Osteocyte (in vitro differentiated cells): ENCODE measurements at regions not wholly inside any gene's neighbourhood (a gene's known extent, or its start where the extent isn't known, plus 50 kb on each side); places are given as distances from the start of the nearest gene placed in this dataset.
"Not testable (repeated sequence)": the region's sequence is repeated elsewhere in the genome, so short reads cannot be mapped to it uniquely, and the experiment has no call there.

Experiments
- DNase-seq: peaks from one replicate; pipeline ENCODE4 v3.0.0; 2021; ENCODE audit warnings: mixed read lengths; ENCODE audit not compliant: unreplicated experiment; ENCODE audit errors: extremely low spot score
- H3K27ac Mint-ChIP-seq: one replicate; pipeline ENCODE4 v1.8.0; 2021; ENCODE audit warnings: mild to moderate bottlenecking, mixed read lengths; ENCODE audit not compliant: unreplicated experiment
- H3K27me3 Mint-ChIP-seq: one replicate; pipeline ENCODE4 v1.8.0; 2021; ENCODE audit warnings: mixed read lengths; ENCODE audit not compliant: unreplicated experiment
- H3K36me3 Mint-ChIP-seq: one replicate; pipeline ENCODE4 v1.8.0; 2021; ENCODE audit warnings: mixed read lengths; ENCODE audit not compliant: unreplicated experiment
- H3K4me1 Mint-ChIP-seq: one replicate; pipeline ENCODE4 v1.8.0; 2021; ENCODE audit warnings: mixed read lengths; ENCODE audit not compliant: unreplicated experiment
- H3K4me3 Mint-ChIP-seq: one replicate; pipeline ENCODE4 v1.8.0; 2021; ENCODE audit warnings: mild to moderate bottlenecking, moderate library complexity, mixed read lengths; ENCODE audit not compliant: unreplicated experiment
- H3K9me3 Mint-ChIP-seq: one replicate; pipeline ENCODE4 v1.8.0; 2021; ENCODE audit warnings: mixed read lengths; ENCODE audit not compliant: unreplicated experiment
- TF ChIP-seq, protein P1 (sequence below): fragments of 200-600 bp; sonication (generic); IDR thresholded peaks from 2 replicates; pipeline ENCODE4 v1.5.0; 2021; ENCODE audit warnings: antibody characterized with exemption, mild to moderate bottlenecking, moderate library complexity

DNA sequence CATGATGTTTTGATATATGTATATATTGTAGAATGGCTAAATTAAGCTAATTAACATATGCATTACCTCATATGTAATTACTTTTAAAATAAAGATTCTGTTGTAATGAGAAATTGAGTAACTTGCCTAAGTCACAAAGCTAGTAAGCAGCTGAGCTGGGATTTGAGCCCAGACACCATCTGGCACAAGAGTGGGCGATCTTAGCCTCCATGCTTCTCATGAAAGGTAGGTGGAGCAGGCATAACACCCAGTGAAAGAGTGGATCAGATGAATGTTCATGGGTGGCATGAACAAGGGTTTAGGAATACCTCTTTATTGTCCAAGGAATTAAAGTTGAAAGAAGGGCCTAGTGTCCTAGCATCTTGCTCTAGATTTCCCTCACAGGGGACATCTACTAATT lies 365.4 kb downstream of the TFAP2B start:
- H3K9me3 Mint-ChIP-seq: no peaks in the 10 kb centered on the region

DNA sequence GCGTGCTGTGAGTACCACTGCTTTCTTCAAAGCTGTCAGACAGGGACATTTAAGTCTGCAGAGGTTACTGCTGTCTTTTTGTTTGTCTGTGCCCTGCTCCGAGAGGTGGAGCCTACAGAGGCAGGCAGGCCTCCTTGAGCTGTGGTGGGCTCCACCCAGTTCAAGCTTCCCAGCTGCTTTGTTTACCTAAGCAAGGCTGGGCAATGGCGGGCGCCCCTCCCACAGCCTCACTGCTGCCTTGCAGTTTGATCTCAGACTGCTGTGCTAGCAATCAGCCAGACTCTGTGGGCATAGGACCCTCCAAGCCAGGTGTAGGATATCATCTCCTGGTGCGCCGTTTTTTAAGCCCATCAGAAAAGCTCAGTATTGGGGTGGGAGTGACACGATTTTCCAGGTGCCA lies 374.5 kb downstream of the TFAP2B start:
- H3K4me1 Mint-ChIP-seq, H3K36me3 Mint-ChIP-seq: not testable (repeated sequence)

More for the DNA sequence above, 365.4 kb downstream of the TFAP2B start:
- peaks cover 2% of the 10 kb centered on the region for H3K27me3 Mint-ChIP-seq
- DNase-seq: no peak
- no peaks in the 10 kb centered on the region for H3K36me3 Mint-ChIP-seq
- H3K4me3 Mint-ChIP-seq: no peak overlapping the region
- H3K27ac Mint-ChIP-seq: no peak overlapping the region
- TF ChIP-seq, protein P1, sequence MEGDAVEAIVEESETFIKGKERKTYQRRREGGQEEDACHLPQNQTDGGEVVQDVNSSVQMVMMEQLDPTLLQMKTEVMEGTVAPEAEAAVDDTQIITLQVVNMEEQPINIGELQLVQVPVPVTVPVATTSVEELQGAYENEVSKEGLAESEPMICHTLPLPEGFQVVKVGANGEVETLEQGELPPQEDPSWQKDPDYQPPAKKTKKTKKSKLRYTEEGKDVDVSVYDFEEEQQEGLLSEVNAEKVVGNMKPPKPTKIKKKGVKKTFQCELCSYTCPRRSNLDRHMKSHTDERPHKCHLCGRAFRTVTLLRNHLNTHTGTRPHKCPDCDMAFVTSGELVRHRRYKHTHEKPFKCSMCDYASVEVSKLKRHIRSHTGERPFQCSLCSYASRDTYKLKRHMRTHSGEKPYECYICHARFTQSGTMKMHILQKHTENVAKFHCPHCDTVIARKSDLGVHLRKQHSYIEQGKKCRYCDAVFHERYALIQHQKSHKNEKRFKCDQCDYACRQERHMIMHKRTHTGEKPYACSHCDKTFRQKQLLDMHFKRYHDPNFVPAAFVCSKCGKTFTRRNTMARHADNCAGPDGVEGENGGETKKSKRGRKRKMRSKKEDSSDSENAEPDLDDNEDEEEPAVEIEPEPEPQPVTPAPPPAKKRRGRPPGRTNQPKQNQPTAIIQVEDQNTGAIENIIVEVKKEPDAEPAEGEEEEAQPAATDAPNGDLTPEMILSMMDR: no peak
- no peaks in the 10 kb centered on the region for H3K4me1 Mint-ChIP-seq

DNA sequence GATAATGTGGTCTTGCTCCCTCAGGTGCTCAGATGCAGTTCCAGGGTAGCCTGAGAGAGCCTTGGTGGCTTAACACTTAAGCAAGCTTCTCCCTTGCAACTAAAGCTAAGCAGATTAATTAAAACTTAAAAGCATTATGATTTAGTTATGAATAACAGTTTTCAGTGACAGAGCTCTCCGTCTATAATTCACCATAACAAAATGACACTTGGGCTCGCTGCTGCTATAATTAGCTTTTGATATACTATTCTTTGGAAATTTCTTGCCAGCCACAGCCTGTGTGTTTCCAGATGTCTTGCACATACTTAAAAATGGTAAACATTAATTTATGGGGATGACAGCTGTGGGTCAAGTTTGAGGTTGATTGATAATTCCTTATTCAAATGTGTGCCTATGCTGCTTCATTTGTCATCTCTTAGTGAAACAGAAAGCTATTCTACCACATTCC lies 380.5 kb downstream of the TFAP2B start:
- Mint-ChIP-seq H3K4me3 (no peak overlapping the region), H3K27me3 (no peaks in the 10 kb centered on the region), H3K27ac (no peak overlapping the region), H3K9me3 (no peaks in the 10 kb centered on the region), H3K36me3 (no peaks in the 10 kb centered on the region), H3K4me1 (no peaks in the 10 kb centered on the region)
- DNase-seq: no peak
- TF ChIP-seq, protein P1: no peak

More for the DNA sequence above, 374.5 kb downstream of the TFAP2B start:
- DNase-seq, H3K27ac Mint-ChIP-seq, H3K27me3 Mint-ChIP-seq, H3K4me3 Mint-ChIP-seq: not testable (repeated sequence)
- peaks cover 12% of the 10 kb centered on the region for H3K9me3 Mint-ChIP-seq

DNA sequence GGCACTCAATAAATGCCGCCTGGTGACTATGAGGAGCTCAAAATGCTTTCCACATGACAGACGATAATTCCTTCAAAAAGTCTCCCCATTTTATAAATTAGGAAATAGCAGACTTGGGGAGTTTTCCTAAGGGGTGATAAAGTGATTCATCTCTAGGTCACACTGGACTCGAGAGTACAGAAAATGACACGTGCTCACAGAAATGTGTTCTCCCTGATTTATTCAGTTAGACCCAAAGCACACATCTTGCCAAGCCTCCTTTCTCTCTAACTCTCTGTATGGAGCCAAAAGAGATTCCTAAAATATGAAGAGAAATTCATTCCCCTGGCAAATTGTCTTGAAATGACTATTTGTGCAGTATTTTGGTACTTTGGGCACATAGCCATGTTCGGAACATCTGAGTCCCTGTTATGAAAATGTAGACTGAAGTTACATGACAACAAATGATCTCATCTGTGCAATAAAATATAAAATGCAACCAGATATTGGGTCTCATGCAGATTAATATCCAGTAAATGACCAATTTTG lies 381.1 kb downstream of the TFAP2B start:
- no peaks in the 10 kb centered on the region for H3K36me3 Mint-ChIP-seq

DNA sequence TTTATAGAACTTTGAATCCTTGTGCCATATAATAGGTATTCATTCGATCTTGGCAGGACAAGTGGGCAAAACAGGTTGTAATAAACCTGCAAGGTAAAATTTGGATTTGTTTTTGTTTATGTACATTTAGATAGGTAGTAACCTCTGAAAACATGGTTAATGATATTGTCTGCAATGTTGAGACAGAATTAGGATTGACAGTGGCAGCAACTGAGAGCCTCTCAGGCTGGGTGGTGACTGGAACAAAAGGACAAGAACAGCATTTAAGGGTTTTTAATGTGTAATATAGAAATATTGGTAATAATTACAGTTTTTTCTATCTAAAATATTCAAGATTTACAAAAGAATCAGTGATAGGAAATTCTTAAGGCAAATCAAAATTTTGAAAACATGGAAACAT lies 382.0 kb downstream of the TFAP2B start:
- Mint-ChIP-seq H3K4me1 (no peaks in the 10 kb centered on the region), H3K9me3 (no peaks in the 10 kb centered on the region), H3K4me3 (no peak overlapping the region), H3K36me3 (no peaks in the 10 kb centered on the region), H3K27me3 (no peaks in the 10 kb centered on the region), H3K27ac (no peak overlapping the region)
- no peak for DNase-seq
- TF ChIP-seq, protein P1: no peak

More for the DNA sequence above, 381.1 kb downstream of the TFAP2B start:
- TF ChIP-seq, protein P1: no peak
- H3K4me3 Mint-ChIP-seq: no peak overlapping the region
- no peak for DNase-seq
- H3K9me3 Mint-ChIP-seq: no peaks in the 10 kb centered on the region
- H3K27ac Mint-ChIP-seq: no peak overlapping the region
- H3K4me1 Mint-ChIP-seq: no peaks in the 10 kb centered on the region
- H3K27me3 Mint-ChIP-seq: no peaks in the 10 kb centered on the region

DNA sequence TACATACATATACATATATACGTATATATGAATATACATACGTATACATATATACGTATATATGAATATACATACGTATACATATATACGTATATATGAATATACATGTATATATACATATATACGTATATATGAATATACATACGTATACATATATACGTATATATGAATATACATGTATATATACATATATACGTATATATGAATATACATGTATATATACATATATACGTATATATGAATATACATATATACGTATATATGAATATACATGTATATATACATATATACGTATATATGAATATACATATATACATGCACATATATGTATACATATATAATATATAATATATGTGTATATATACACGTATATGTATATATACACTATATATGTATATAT lies 384.0 kb downstream of the TFAP2B start:
- H3K4me1 Mint-ChIP-seq, H3K27me3 Mint-ChIP-seq, H3K9me3 Mint-ChIP-seq, H3K36me3 Mint-ChIP-seq, H3K27ac Mint-ChIP-seq, H3K4me3 Mint-ChIP-seq, DNase-seq: not testable (repeated sequence)
